Nephron (organoid): ENCODE measurements at regions not wholly inside any gene's neighbourhood (a gene's known extent, or its start where the extent isn't known, plus 50 kb on each side); places are given as distances from the start of the nearest gene placed in this dataset.

Experiments
- H3K27ac Mint-ChIP-seq, 3 experiments: 2 replicates each; pipeline ENCODE4 v1.8.0; 2020; ENCODE audit warnings: mixed read lengths in 3 of 3, mild to moderate bottlenecking in 2 of 3, moderate library complexity in 1 of 3
- H3K27me3 Mint-ChIP-seq: 2 replicates; pipeline ENCODE4 v1.8.0; 2021; ENCODE audit warnings: low read depth, mild to moderate bottlenecking, moderate library complexity, mixed read lengths
- H3K36me3 Mint-ChIP-seq: 2 replicates; pipeline ENCODE4 v1.8.0; 2020; ENCODE audit warnings: low read depth, mixed read lengths
- H3K4me1 Mint-ChIP-seq: 2 replicates; pipeline ENCODE4 v1.8.0; 2020; ENCODE audit warnings: mixed read lengths
- H3K4me3 Mint-ChIP-seq, 3 experiments: 2 replicates each; pipeline ENCODE4 v1.8.0; 2020; ENCODE audit warnings: mild to moderate bottlenecking in 3 of 3, mixed read lengths in 3 of 3, moderate library complexity in 2 of 3
- H3K9me3 Mint-ChIP-seq: 2 replicates; pipeline ENCODE4 v1.8.0; 2020; ENCODE audit warnings: mixed read lengths
- CTCF ChIP-seq, 3 experiments: fragments of 200-600 bp; sonication (generic); IDR thresholded peaks; one replicate each; pipeline ENCODE4 v1.5.0; 2021; ENCODE audit warnings: antibody characterized with exemption in 3 of 3; ENCODE audit not compliant: unreplicated experiment in 3 of 3

- Mint-ChIP-seq H3K36me3 (no peaks in the 10 kb centered on the region), H3K4me3 (no peak overlapping the region), H3K27me3 (peaks cover 9% of the 10 kb centered on the region), H3K4me1 (peaks cover 6% of the 10 kb centered on the region), H3K27ac (no peak overlapping the region), H3K9me3 (peaks cover 3% of the 10 kb centered on the region)
- TF ChIP-seq CTCF (IDR thresholded peaks at IDR 0.05; ENCODE audit: unreplicated experiment in 3 of 3) = no peak
These were observed 741.5 kb downstream of the TYW1 start for GRCh38 chr7:67738145-67738544.

GRCh38 chr7:67738958-67739357, 742.3 kb downstream of the TYW1 start:
- Mint-ChIP-seq H3K4me1 (peaks cover 6% of the 10 kb centered on the region), H3K27ac (no peak overlapping the region), H3K36me3 (no peaks in the 10 kb centered on the region), H3K4me3 (no peak overlapping the region), H3K27me3 (peaks cover 14% of the 10 kb centered on the region), H3K9me3 (peaks cover 3% of the 10 kb centered on the region)
- no peak for TF ChIP-seq CTCF (IDR thresholded peaks at IDR 0.05; ENCODE audit: unreplicated experiment in 3 of 3)

- Mint-ChIP-seq H3K4me3 (no peak overlapping the region), H3K36me3 (no peaks in the 10 kb centered on the region), H3K27me3 (peaks cover 9% of the 10 kb centered on the region), H3K9me3 (peaks cover 5% of the 10 kb centered on the region), H3K27ac (no peak overlapping the region), H3K4me1 (peaks cover 13% of the 10 kb centered on the region)
- TF ChIP-seq CTCF (IDR thresholded peaks at IDR 0.05; ENCODE audit: unreplicated experiment in 3 of 3) = no peak
These were observed 746.9 kb downstream of the TYW1 start for GRCh38 chr7:67743501-67743900.

GRCh38 chr7:67752227-67752626, 755.6 kb downstream of the TYW1 start:
- H3K4me1 Mint-ChIP-seq = peaks cover 7% of the 10 kb centered on the region
- TF ChIP-seq CTCF (IDR thresholded peaks at IDR 0.05; ENCODE audit: unreplicated experiment in 3 of 3) = no peak

GRCh38 chr7:67753891-67754290, 757.3 kb downstream of the TYW1 start:
- Mint-ChIP-seq H3K36me3 (peaks cover 4% of the 10 kb centered on the region), H3K9me3 (peaks cover 17% of the 10 kb centered on the region), H3K4me3 (no peak overlapping the region), H3K4me1 (peaks cover 7% of the 10 kb centered on the region), H3K27me3 (no peaks in the 10 kb centered on the region), H3K27ac (peak overlapping the region; percentile 29 to 67 (median 61))
- no peak for TF ChIP-seq CTCF (IDR thresholded peaks at IDR 0.05; ENCODE audit: unreplicated experiment in 3 of 3)

More at GRCh38 chr7:67752227-67752626, 755.6 kb downstream of the TYW1 start:
- no peaks in the 10 kb centered on the region for H3K36me3 Mint-ChIP-seq
- H3K4me3 Mint-ChIP-seq = no peak overlapping the region
- H3K9me3 Mint-ChIP-seq = peaks cover 20% of the 10 kb centered on the region
- H3K27me3 Mint-ChIP-seq = no peaks in the 10 kb centered on the region
- H3K27ac Mint-ChIP-seq = peak overlapping the region; percentile 73 to 88 (median 76)

- H3K9me3 Mint-ChIP-seq = peaks cover 11% of the 10 kb centered on the region
- H3K4me3 Mint-ChIP-seq = no peak overlapping the region
- TF ChIP-seq CTCF (IDR thresholded peaks at IDR 0.05; ENCODE audit: unreplicated experiment in 3 of 3) = no peak
- H3K4me1 Mint-ChIP-seq = peaks cover 7% of the 10 kb centered on the region
- H3K27me3 Mint-ChIP-seq = peaks cover under 1% of the 10 kb centered on the region
- peak overlapping the region in 2 of 3 experiments; percentile 47 to 67 for H3K27ac Mint-ChIP-seq
- peaks cover 4% of the 10 kb centered on the region for H3K36me3 Mint-ChIP-seq
These were observed 758.0 kb downstream of the TYW1 start for GRCh38 chr7:67754651-67755050.
